HG02885 (cell line): ENCODE measurements at regions not wholly inside any gene's neighbourhood (a gene's known extent, or its start where the extent isn't known, plus 50 kb on each side); places are given as distances from the start of the nearest gene placed in this dataset.

ENCODE experiments used
- ATAC-seq: cut with Tn5 transposase; IDR thresholded peaks from one replicate; pipeline ENCODE4 v1.9.1; 2021; ENCODE audit warnings: mild to moderate bottlenecking; ENCODE audit not compliant: unreplicated experiment, poor library complexity

DNA sequence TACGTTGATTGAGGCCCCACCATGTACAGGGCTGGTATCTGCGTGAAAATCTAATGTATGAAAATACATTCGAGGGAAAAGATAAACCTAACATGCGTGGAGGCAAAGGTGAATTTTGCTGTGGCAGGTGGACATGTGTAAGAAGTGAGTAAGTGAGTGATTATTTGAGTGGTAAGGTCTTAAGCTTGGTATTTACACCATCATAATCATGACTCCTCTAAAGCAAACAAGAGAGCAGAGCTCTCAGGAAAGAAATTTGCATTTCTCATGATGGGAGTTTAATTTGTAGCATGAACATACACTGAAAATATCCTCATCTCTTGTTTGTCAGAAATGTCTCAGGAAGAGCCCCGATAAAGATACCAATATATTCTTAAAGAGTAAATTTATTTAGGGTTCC lies 260.6 kb downstream of the PSAT1 start:
- no peak for ATAC-seq

DNA sequence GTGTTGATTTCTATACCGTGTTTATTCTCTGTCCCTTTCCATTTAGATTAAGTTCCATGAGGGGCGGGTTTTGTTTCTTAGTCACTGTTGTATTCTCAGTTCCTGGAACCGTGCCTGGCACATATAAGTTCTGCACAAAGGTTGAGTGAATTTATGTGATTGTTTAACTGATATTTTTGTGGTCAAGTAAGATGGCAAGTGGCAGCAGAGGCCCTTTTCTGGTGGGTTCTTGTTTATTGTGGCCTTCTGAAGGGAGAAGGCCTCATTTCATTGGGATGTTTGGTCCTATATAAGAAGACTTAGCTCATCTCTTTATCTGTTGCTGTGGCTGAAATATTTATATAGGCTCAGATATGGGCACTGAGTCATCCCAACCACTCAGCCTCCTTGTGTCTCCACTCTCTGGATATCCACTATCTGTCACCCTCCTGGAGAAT lies 262.5 kb downstream of the PSAT1 start:
- ATAC-seq = no peak

DNA sequence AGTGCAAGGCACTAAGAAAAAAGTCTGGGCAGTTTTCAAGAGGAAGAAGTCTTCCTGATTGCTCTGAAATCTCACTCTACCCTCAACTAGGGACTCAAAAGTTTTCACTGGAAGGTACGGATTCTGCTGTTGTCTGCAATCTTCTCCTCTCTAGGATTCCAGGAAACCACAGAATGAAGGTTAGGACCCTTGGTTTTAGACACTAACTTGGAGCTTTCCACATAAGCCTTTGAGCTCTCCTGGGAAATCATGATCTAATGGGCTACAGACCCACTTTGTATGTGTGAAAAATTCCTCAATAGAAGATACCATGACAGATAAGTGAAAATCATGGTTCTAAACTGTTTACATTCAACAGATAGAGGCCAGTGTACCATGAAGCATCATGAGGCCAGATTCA lies 265.1 kb downstream of the PSAT1 start:
- no peak for ATAC-seq

DNA sequence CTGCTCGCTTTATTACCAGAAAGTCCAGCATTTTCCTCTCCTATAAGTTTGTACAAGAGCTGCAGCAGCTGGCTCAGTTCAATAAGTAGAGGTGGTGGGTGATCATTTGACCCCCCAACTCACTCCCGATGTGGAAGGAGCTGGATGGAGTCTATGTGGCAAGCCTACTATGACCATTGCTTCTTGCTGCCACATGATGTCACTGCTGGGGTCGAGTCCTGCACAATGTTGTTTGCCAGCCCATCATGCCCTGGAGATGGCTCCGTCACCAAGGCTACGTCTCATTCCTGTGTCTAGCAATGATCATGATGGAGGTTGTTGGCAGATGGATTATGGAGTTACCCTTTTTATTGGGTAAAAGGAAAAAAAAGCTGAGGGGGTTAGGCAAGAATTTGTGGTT lies 266.3 kb downstream of the PSAT1 start:
- no peak for ATAC-seq

DNA sequence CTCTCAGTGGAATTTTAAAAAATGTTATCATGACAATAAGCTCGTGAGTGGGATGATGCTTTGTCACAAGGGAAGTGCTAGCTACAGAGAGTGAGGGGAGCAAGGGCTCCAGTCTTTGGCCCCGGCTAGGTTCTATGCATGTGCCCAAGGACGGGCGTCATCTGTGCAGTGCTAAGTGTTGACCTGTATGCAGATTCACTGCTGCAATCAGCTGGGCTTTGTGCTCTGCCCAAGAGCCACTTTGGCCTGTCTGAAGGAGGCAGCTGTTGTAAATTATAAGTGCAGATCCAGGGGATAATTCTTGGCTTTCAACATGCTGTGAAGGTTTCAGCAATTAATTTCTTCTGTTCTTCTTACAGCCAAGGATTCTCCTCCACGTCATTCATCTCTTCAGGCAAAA lies 268.6 kb downstream of the PSAT1 start:
- ATAC-seq = no peak

DNA sequence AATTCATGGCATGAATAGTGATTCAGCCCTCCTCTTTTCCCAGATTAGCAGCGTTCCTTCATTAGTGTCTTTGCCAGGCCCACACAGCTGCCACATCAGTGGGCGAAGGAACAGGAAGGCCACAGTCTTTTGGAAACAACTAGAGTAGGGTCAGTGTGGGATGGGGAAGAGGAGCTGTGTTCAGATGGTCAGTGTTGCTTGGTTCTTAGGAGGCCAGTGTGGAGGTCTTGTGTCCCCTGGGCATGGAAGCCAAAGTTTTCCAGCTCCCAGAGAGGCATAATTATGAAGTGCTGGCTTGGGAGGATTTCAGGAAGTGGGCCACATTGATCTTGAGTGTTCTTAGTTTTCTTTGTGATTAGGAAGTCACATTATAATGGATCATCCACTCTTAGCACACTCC lies 269.6 kb downstream of the PSAT1 start:
- ATAC-seq = no peak

DNA sequence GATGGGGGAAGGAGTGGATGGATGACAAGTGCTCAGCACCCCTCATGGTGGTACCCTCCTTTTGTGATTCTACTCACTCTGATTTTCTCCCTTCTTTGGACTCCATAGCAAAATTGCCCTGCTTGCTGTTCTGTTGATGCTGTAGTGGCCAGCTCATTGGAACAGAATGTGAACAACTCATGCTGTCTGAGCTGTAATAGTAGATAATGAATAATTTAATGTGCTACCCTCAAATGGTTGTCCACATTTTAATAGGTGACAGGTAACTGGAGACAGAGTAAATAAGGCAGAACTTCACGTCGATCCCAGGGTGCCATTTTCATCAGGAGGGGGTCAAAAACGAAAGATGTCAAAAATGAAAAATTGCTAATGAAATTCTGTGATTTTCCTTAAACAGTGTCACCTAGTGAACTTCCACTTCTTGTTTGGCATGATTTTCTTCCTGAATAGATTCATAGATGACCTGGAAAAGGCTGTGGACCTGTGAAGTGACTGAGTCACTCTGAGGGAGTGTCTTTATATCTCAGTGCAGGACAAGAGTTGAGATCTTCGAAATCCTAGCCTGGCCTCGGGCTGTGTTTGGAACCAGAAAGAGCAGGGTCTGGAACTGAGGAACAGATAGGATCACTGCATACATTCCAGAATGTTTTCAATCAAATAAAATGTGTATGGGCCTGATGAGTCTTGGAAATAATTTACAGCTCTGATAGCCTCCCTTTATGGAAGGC lies 270.2 kb downstream of the PSAT1 start:
- no peak for ATAC-seq

DNA sequence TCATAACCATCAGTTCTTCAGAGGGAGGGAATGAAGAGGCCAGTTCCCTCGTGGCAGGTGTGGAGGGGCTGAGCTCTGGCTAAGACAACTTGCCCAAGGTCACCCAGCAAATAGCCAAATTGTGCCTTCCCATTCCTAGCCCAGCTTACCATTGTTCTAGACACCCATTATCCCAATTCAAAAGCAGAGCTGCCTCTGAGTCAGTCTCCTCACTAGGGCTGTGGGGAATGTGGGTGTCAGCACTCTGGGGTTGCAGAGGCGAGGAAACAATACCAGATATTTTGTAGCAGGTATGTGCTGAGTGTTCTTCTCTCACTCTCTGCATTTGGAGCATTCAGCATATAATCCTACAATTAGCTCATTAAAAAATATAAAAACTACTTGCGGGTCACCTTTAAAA lies 270.8 kb downstream of the PSAT1 start:
- no peak for ATAC-seq

DNA sequence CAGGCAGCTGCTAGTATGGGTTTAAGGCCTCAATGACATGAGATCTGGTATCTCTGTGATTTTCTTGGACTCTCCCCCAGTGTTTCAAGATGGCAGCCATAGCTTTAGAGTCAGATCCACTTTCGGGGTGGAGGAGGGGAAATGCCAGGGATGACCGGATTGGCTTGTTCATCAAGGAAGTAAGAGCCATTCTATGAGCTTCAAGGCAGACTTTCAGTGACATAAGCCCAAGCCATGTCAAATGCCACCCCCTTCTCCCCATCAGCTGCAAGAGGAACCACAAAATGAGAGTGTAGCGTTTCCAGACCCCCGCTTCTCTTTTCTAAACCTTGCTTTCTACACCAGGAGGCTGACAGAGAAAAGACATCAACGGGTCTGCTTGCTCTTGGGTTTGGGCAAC lies 271.8 kb downstream of the PSAT1 start:
- ATAC-seq = no peak

DNA sequence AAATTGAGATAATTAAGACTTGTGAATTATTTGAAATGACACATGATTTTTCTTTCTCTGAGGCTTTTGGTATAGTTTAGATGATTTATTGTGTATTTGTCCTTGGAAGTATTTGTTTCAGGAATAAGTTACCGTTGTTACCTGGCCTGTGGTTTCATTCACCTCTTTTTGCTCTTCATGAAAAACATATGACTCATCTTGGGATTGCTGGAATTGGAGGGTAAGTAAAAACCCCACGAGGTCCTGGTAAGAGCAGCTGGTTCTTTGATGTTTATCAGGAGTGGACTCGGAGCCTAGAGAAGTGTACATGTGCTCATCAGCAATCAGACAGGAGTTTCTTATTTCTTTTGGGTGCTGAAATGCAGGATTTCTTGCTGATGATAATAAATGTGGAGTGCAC lies 275.3 kb downstream of the PSAT1 start:
- ATAC-seq = no peak

DNA sequence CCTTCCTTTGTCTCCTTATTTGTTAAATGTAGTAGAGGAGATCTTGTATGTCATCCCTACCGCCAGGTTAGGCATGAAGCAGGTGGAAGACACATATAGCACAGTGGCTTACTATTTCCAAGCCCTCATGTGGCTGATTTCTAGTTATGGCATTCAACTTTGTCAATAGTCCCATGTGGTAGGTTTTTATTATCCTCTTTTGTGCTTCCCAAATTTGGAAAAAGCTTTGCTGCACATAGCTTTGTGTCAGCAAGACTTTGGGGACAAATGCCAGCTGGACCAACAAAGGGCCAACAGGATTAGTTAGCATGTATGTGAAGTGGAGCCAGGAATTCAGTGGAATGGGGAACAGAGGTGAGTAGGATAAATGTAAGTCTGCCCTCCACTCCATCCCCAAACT lies 276.3 kb downstream of the PSAT1 start:
- no peak for ATAC-seq

DNA sequence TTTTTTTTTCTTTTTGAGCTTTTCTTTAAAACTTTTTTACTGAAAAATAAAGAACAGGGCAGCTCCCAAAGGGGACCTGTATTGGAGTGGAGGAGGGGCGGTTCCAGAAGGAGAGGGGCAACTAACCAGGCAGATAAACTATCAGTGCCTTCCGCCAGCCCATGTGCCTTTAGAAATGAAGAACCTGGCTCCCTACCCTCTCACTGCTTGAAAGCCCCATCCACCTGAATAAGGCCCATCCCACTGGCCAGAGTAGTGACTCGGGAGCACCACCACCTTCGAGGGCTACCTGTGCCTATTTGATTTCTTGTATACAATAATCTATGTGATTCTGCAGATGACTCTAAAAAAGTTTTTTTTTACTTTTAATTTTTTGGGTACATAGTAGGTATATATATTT lies 276.7 kb downstream of the PSAT1 start:
- no peak for ATAC-seq

DNA sequence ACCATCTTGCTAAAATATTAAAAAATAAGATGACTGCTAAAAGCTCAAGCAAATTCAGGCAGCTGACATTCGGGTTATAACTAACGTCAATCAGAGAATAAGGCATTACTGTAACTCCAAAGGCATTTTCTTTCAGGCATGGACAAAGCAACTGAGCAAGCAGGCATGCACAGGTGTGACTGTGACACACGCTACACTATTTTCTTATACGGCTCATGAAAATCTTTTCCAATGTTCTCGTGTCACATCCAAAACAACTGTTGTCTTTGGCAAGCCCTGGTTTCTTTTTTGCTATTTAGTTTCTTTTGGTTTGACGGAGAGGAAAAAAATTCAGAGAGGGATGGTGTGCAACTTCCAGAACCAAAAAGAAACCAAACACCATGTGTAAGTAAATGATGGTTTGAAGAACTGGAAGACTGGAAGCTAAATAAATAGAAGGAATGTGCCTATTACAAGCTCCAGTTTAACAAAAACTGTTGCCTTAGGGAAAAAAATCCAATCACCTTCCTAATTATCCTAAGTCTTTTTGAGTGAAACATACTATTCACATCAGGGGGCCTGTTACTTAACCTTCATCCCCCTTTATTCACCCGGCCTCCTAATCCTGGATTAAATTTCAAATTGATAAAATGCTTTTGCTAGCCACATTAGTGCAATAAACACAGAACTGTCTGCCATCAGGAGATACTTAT lies 277.6 kb downstream of the PSAT1 start:
- no peak for ATAC-seq

DNA sequence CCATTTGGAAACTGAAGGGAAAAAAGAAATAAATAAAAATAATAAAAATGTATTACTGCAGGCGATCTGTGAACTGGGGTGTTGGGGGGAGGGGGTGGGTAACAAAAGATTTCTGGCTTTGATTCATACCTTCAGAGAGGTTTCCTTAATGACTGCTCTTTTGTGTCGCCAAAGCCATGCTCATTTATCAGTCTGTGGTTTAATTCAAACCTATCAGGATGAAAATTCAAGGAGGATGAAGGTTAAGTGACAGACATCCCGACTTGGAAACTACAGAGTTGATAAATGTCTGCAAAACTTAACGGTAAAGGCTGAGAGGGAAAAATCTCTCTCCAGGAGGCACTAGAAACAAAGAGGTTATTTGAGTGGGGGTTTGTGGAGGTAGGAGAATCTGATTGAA lies 278.2 kb downstream of the PSAT1 start:
- ATAC-seq = no peak

DNA sequence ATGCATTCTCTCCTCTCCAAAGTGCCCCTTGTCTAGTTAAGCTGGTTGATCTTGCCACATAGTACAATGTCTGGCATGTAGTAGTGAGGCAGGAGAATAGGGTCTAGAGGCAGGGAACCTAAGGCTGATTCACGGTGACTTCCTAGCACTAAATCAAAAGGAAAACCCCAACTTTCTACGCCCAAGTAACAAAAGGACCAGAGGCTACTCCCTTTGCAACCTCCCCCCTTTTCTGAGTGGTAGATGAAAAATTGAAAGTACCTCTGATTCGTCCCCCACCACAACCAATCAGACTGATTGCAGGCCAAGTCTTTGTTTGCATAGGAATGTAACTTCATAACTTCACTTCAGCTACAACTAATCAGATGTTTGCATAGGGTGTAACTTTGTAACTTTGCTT lies 278.8 kb downstream of the PSAT1 start:
- ATAC-seq = no peak

DNA sequence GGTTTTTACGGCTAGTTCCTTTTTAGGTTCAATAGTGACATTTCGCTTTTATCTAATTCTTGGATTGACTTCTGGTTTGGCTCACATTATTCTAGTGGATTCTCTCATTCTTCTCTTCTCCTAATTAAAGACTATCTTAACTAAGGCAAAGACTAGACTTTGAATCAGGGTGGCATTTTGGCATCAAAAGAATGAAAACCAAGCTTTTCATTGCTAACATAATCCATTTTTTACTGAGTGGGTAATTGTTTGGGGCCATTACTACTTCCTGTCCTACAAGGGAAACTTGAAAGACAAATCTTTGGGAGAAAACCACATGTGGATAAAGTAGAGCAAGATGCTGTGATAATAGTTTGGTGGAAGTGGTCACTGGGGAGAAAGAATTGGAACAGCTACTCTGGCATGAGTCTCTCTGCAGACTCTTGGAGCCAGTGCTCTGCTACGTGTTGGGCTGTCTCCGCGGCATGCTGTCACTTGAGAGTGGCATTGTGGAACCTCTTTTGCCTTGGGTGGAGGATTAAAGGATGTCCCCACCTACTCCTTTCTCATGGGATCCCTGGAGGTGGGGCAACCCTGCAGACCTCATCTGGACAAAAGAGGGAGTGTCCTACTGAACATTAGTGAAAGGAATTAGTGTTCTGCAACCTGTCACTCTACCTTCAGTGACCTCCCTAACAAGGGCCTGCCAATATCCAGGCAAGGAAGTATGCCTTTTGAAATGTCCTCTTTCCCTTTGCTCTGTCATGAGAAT lies 280.4 kb downstream of the PSAT1 start:
- ATAC-seq = no peak

DNA sequence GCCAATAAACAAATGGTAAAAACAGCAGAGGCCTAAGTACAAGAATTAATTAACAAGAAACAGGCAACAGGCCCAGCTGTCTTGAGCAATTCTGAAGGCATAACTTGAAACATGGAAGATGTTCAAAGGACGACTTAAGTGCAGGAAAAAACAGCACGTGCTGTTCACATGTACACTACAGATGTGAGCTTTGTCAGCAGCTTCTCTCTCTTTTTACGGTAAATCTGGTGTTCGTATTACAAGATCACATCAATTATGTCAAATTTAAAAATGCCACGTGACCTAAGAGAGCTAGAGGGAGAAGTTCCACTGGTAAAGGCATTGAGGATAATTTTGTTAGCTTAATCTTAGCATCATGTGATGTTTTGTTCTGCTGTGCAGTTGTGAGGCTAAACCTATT lies 281.1 kb downstream of the PSAT1 start:
- ATAC-seq = no peak

DNA sequence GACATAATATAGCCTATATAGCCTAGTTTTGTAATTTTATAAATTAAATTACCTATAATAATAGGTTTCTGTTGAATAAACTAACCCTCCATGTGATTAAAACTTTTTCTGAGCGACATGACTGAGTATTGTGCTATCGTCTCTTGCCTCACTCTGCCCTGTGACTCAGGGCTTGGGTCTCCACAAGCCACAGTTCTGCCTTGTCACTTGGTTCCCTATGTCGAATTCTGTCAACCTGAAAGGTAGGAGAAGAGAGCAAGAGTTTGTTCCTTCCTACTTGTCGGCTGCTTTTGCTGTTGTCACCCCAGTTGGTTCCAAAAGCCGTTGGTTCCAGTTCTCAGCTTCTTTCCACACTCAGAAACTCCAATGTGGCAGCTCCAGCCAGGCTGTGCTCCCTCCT lies 285.9 kb downstream of the PSAT1 start:
- ATAC-seq = no peak

DNA sequence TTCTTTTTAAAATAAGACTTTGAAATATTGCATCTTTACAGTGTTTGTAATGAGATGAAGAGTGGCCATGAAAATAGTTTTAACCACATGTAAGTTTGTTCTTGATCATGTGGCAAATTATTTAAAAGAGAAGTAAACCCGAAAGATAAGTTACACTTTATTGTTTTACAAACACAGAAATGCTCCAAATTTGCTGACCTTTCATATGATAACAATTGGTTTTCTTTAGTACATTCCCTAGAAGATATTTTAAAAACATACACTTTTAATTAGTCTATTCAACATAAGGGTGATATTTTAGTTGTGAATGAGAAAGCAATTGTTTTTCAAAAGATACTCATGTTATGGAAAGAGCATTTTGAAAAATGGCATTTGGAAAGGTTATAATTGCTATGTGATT lies 287.7 kb downstream of the PSAT1 start:
- no peak for ATAC-seq

DNA sequence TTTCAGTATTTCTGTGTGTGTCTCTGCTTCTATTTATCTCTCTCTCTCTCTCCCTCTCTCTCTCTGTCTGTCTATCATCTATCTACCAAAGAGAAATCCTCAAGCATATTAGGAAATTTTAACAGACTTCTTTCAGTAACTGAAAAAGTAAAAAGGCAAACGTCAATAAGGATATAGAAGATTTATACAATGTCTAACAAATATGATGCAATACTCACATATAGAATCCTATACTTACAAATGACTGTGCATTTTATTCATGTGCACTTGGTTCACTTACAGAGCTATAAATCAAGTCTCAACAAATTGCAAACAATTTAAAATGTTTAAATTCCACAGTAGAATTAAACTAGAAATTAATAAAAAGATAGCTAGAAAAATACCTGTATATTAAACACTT lies 289.0 kb downstream of the PSAT1 start:
- ATAC-seq = no peak

DNA sequence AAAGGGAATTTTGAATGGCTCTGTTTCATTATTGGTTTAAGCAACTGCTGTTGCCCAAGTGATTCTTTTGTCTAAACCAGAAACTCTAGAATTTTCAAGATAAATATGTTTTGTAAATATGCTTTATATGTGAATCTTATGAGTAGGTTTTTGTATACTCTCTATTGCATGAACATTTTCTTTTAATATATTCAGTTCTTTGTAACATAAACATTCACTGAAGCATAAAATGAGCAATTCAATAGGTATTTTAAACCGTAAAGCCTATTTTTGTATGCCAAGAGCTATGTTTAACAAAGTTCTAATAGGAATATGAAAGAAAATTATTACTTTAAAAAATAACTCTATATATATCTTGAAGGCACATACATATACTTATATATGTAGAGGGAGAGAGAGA lies 293.1 kb downstream of the PSAT1 start:
- ATAC-seq = no peak

DNA sequence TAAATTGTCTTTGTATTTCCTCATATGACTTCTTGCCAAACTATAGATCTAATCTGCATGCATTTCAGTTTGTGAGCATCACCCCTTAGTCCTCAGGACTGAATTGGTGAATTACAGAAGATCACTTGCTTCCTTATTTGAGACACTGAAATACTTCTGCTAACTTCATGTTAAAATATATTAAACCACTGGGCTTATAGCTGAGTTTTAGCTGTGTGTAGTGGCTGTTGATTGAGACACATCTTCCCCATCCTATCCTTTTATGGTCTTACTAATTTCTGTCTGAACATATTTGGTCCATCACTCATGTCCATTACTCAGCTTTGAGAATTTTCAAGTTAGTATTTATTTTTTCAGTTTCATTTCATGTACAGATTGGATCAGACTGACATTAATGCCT lies 295.9 kb downstream of the PSAT1 start:
- ATAC-seq = no peak
